Lung (tissue), 11 donors: ENCODE measurements at regions not wholly inside any gene's neighbourhood (a gene's known extent, or its start where the extent isn't known, plus 50 kb on each side); places are given as distances from the start of the nearest gene placed in this dataset.
A peak's percentile ranks its signal among the peaks of the same experiment; 100 is the strongest.

Experiments used
- ATAC-seq: fragments of 200-7000 bp; cut with Tn5 transposase; one replicate; pipeline ENCODE4 v1.9.1; 2020; ENCODE audit warnings: moderate number of reproducible peaks; ENCODE audit not compliant: insufficient read depth, low FRiP score
- DNase-seq, 3 donors: peaks; one replicate each; pipeline ENCODE4 v3.0.0-alpha.2; 2013 to 2017
- H3K27ac ChIP-seq, 2 donors: one replicate each; pipeline ENCODE4 v1.5.1; 2013; ENCODE audit warnings: mild to moderate bottlenecking in 2 of 2, moderate library complexity in 2 of 2, control low read depth in 1 of 2, inconsistent platforms in 1 of 2, low read depth in 1 of 2, low read length in 1 of 2
- H3K27me3 ChIP-seq, 3 donors: one replicate each; pipeline ENCODE4 v1.5.1; 2013; ENCODE audit warnings: low read length in 2 of 3; ENCODE audit not compliant: control insufficient read depth in 3 of 3, insufficient read depth in 3 of 3
- H3K36me3 ChIP-seq, 4 donors: one replicate each; pipeline ENCODE4 v1.5.1; 2013; ENCODE audit warnings: low read length in 4 of 4, mild to moderate bottlenecking in 1 of 4, moderate library complexity in 1 of 4; ENCODE audit not compliant: control insufficient read depth in 4 of 4, insufficient read depth in 4 of 4
- H3K4me1 ChIP-seq, 5 donors: one replicate each; pipeline ENCODE4 v1.5.1; 2013; ENCODE audit warnings: low read length in 5 of 5, mild to moderate bottlenecking in 2 of 5, moderate library complexity in 1 of 5; ENCODE audit not compliant: control insufficient read depth in 5 of 5, insufficient read depth in 5 of 5
- H3K4me3 ChIP-seq: one replicate; pipeline ENCODE4 v1.5.1; 2013; ENCODE audit warnings: mild to moderate bottlenecking, control low read depth, moderate library complexity
- H3K9ac ChIP-seq, 2 donors: one replicate each; pipeline ENCODE4 v1.5.1; 2013; ENCODE audit warnings: low read length in 2 of 2, control low read depth in 1 of 2; ENCODE audit not compliant: insufficient read depth in 1 of 2
- H3K9me3 ChIP-seq, 4 donors: one replicate each; pipeline ENCODE4 v1.5.1; 2013; ENCODE audit warnings: low read length in 3 of 4, mild to moderate bottlenecking in 1 of 4, moderate library complexity in 1 of 4; ENCODE audit not compliant: control insufficient read depth in 4 of 4, insufficient read depth in 3 of 4
- WGBS, 2 donors: extraction: QIAGEN DNeasy Blood & Tissue Kit; methylation state at CpG; one replicate each; pipeline ENCODE4 v1.1.7; 2013; 5-methylcytosine and 5-hydroxymethylcytosine counted together
- TF ChIP-seq, protein P1 (sequence below): IDR thresholded peaks from 2 replicates; pipeline ENCODE4 v1.5.1; 2012; ENCODE audit warnings: mild to moderate bottlenecking; ENCODE audit errors: control extremely low read depth, extremely low read depth
- donor health status: control.
- donor health status: control.
- donor health status: Bipolar disorder and iron deficiency.
- donor health status: healthy.
- donor health status: DM: yes; HTN: yes; CAD: no.

DNA sequence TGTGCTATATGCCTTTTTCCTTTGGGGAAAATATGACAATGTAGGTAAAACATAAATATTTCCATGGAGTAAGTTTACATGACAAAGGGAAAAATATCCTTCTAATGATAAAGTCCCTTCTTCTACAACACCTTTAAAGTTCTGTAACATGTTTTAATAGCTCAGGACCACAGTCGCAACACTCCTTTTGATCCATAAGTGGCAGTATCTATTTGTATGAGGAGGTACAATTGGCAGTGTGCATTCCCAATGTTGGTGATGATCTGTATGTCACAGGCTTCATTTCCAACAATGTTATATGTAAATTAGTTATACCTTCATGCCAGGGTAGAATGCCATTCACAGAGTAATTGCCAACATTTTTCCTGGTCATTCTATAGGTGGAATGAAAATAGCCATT, 127.1 kb upstream of the CCNH start:
- no peaks in the 10 kb centered on the region for H3K9me3 ChIP-seq
- H3K4me1 ChIP-seq: peaks cover 0 to 13% (median 0%) of the 10 kb centered on the region in 5 donors
- DNase-seq (no peak), ATAC-seq (no peak)
- no peak overlapping the region for H3K9ac ChIP-seq
- TF ChIP-seq, protein P1, sequence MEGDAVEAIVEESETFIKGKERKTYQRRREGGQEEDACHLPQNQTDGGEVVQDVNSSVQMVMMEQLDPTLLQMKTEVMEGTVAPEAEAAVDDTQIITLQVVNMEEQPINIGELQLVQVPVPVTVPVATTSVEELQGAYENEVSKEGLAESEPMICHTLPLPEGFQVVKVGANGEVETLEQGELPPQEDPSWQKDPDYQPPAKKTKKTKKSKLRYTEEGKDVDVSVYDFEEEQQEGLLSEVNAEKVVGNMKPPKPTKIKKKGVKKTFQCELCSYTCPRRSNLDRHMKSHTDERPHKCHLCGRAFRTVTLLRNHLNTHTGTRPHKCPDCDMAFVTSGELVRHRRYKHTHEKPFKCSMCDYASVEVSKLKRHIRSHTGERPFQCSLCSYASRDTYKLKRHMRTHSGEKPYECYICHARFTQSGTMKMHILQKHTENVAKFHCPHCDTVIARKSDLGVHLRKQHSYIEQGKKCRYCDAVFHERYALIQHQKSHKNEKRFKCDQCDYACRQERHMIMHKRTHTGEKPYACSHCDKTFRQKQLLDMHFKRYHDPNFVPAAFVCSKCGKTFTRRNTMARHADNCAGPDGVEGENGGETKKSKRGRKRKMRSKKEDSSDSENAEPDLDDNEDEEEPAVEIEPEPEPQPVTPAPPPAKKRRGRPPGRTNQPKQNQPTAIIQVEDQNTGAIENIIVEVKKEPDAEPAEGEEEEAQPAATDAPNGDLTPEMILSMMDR: no peak
- no peaks in the 10 kb centered on the region for H3K27me3 ChIP-seq
- no peak overlapping the region for H3K4me3 ChIP-seq
- no peak overlapping the region for H3K27ac ChIP-seq
- no peaks in the 10 kb centered on the region for H3K36me3 ChIP-seq
- WGBS, 2 donors: 84 to 90% methylated on average over 1 of the region's 1 CpG

DNA sequence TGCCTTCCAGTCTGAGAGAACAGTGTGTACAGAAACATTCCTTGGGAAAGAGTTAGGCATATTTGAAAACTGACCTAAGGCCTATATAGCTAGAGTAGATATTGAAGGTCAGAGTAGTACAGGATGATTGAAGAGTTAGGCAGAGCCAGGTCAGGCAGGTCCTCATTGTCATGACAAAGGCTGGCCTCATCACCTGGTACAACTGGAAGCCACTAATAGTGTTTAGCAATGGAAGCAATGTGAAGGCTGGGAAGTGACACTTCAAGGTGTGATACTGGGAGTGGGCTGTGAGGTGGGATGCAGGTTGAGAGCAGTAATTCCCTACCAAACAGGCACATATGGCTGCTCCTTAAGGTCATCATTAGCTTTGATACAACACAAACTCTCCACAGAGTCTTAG, 123.6 kb upstream of the CCNH start:
- Histone ChIP-seq H3K4me3 (no peak overlapping the region), H3K27ac (no peak overlapping the region), H3K27me3 (no peaks in the 10 kb centered on the region), H3K36me3 (no peaks in the 10 kb centered on the region), H3K9ac (no peak overlapping the region), H3K4me1 (peaks cover 0 to 13% (median 0%) of the 10 kb centered on the region in 5 donors), H3K9me3 (no peaks in the 10 kb centered on the region)
- DNase-seq (no peak), ATAC-seq (no peak)
- TF ChIP-seq, protein P1: no peak

DNA sequence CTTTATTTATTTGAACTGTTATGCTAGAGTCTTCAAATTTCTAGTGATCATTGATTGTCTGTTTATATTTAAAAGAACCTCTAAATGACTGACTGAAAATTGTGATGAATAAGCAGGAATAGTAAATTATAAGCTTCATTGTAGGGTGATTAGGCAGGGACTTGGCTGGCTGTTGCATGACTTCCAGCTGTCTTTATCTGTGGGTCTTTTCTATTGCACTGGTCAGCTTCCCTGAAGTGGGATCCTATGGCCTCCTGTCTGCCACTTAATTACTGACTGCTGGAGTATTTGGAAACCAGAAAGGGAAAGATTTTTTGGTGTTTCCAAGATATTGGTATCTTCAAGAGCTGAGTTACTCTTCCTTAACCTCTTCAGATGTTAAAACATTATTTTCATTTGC, 123.0 kb upstream of the CCNH start:
- TF ChIP-seq, protein P1: no peak
- Histone ChIP-seq H3K27ac (no peak overlapping the region), H3K4me3 (no peak overlapping the region), H3K9ac (no peak overlapping the region), H3K27me3 (no peaks in the 10 kb centered on the region), H3K4me1 (peaks cover 0 to 9% (median 0%) of the 10 kb centered on the region in 5 donors), H3K36me3 (no peaks in the 10 kb centered on the region), H3K9me3 (no peaks in the 10 kb centered on the region)
- DNase-seq (peak; percentile 55 to 79 (median 69)), ATAC-seq (no peak)

DNA sequence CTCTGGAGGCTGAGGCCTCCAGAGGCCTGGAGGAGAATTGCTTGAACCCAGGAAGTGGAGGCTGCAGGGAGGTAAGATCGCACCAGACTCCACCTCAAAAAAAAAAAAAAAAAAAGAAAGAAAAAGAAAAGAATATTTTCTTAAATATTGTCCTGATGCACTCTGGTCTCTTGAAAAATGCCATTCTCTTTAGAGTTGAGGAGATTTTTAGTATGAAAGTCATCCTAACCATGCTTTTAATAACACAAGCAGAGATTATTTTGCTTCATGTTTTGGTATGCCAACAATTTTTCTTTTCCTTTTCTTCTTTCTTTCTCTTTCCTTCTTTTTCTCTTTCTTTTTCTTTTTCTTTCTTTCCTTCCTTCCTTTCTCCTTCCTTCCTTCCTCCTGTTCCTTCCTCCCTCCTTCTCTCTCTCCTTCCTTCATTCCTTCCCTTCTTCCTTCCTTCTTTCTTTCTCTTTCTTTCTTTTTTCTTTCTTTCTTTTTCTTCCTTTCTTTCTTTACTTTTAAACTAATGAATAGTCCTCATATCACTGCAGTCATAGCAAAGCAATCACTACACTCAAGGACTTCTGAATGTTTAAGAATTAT, 116.9 kb upstream of the CCNH start:
- Histone ChIP-seq H3K27ac (no peak overlapping the region), H3K36me3 (no peaks in the 10 kb centered on the region), H3K9ac (no peak overlapping the region), H3K9me3 (no peaks in the 10 kb centered on the region), H3K27me3 (no peaks in the 10 kb centered on the region), H3K4me1 (no peaks in the 10 kb centered on the region), H3K4me3 (no peak overlapping the region)
- 92 to 100% methylated on average over 1 of the region's 1 CpG for WGBS, 2 donors
- TF ChIP-seq, protein P1: no peak
- no peak for ATAC-seq
- DNase-seq: no peak
